ENCODE measurements at regions not wholly inside any gene's neighbourhood (a gene's known extent, or its start where the extent isn't known, plus 50 kb on each side); places are given as distances from the start of the nearest gene placed in this dataset.

GRCh38 chr6:115221198-115221597 lies 839.5 kb downstream of the FRK start:
- no peak for TF ChIP-seq POLR2A (IDR thresholded peaks at IDR 0.05; ENCODE audit: low read length)
- no peak for TF ChIP-seq GATA1 (IDR thresholded peaks at IDR 0.05; ENCODE audit: low read depth, low read length)
